H9 (cell line): ENCODE measurements at regions not wholly inside any gene's neighbourhood (a gene's known extent, or its start where the extent isn't known, plus 50 kb on each side); places are given as distances from the start of the nearest gene placed in this dataset.

ENCODE experiments used
- DNase-seq: peaks from one replicate; pipeline ENCODE4 v3.0.0-alpha.2; 2017
- H2AFZ ChIP-seq: one replicate; pipeline ENCODE4 v1.6.1; 2013; ENCODE audit warnings: mild to moderate bottlenecking, low read length, control low read depth, moderate library complexity
- H2AK5ac ChIP-seq: 2 replicates; pipeline ENCODE4 v1.6.1; 2013; ENCODE audit warnings: low read length, control low read depth, mixed read lengths; ENCODE audit not compliant: insufficient read length
- H2BK120ac ChIP-seq: one replicate; pipeline ENCODE4 v1.6.1; 2013; ENCODE audit warnings: low read depth, mild to moderate bottlenecking, low read length, control low read depth, inconsistent platforms; ENCODE audit not compliant: poor library complexity, severe bottlenecking
- H2BK12ac ChIP-seq: 2 replicates; pipeline ENCODE4 v1.6.1; 2013; ENCODE audit warnings: low read length, control low read depth, mixed read lengths, low read depth; ENCODE audit not compliant: insufficient read length
- H2BK15ac ChIP-seq: 2 replicates; pipeline ENCODE4 v1.6.1; 2013; ENCODE audit warnings: low read depth, low read length, control low read depth
- H2BK20ac ChIP-seq: one replicate; pipeline ENCODE4 v1.6.1; 2013; ENCODE audit warnings: low read depth, mild to moderate bottlenecking, low read length, control low read depth, inconsistent platforms; ENCODE audit not compliant: poor library complexity, severe bottlenecking
- H2BK5ac ChIP-seq: 2 replicates; pipeline ENCODE4 v1.6.1; 2013; ENCODE audit warnings: low read length, control low read depth, mixed read lengths; ENCODE audit not compliant: insufficient read length
- H3K14ac ChIP-seq: 2 replicates; pipeline ENCODE4 v1.6.1; 2013; ENCODE audit warnings: low read length, control low read depth; ENCODE audit not compliant: insufficient read depth
- H3K18ac ChIP-seq: 2 replicates; pipeline ENCODE4 v1.6.1; 2013; ENCODE audit warnings: low read depth, mild to moderate bottlenecking, mixed read lengths, low read length, control low read depth; ENCODE audit not compliant: insufficient read length
- H3K23ac ChIP-seq: 2 replicates; pipeline ENCODE4 v1.6.1; 2013; ENCODE audit warnings: low read length, control low read depth, mixed read lengths, low read depth; ENCODE audit not compliant: insufficient read length
- H3K23me2 ChIP-seq: 2 replicates; pipeline ENCODE4 v1.6.1; 2013; ENCODE audit warnings: low read depth, mild to moderate bottlenecking, mixed read lengths, low read length, control low read depth; ENCODE audit not compliant: insufficient read length, poor library complexity, severe bottlenecking
- H3K27ac ChIP-seq: 2 replicates; pipeline ENCODE4 v1.5.1; 2013; ENCODE audit warnings: low read length, control low read depth, mixed read lengths, low read depth; ENCODE audit not compliant: insufficient read length
- H3K27me3 ChIP-seq: 2 replicates; pipeline ENCODE4 v1.6.1; 2013; ENCODE audit warnings: low read length, control low read depth, inconsistent platforms; ENCODE audit not compliant: insufficient read depth
- H3K4ac ChIP-seq: 2 replicates; pipeline ENCODE4 v1.6.1; 2013; ENCODE audit warnings: low read depth, mild to moderate bottlenecking, control low read depth, inconsistent platforms, low read length, moderate library complexity
- H3K4me1 ChIP-seq: 2 replicates; pipeline ENCODE4 v1.6.1; 2013; ENCODE audit warnings: low read length, control low read depth, inconsistent platforms; ENCODE audit not compliant: insufficient read depth
- H3K4me2 ChIP-seq: 2 replicates; pipeline ENCODE4 v1.6.1; 2013; ENCODE audit warnings: low read length, control low read depth, mixed read lengths; ENCODE audit not compliant: insufficient read length, insufficient read depth
- H3K56ac ChIP-seq: 2 replicates; pipeline ENCODE4 v1.6.1; 2013; ENCODE audit warnings: low read depth, mild to moderate bottlenecking, mixed read lengths, low read length, control low read depth; ENCODE audit not compliant: insufficient read length
- H3K79me1 ChIP-seq: 2 replicates; pipeline ENCODE4 v1.6.1; 2013; ENCODE audit warnings: low read depth, mild to moderate bottlenecking, moderate library complexity, low read length, control low read depth, inconsistent platforms; ENCODE audit not compliant: insufficient read depth, poor library complexity, severe bottlenecking
- H3K79me2 ChIP-seq: 2 replicates; pipeline ENCODE4 v1.6.1; 2013; ENCODE audit warnings: low read length, control low read depth, inconsistent platforms; ENCODE audit not compliant: insufficient read depth
- H3K9ac ChIP-seq: 2 replicates; pipeline ENCODE4 v1.6.1; 2013; ENCODE audit warnings: low read length, control low read depth, mixed read lengths; ENCODE audit not compliant: insufficient read length; ENCODE audit errors: extremely low read depth
- H3K9me3 ChIP-seq: one replicate; pipeline ENCODE4 v1.6.1; 2013; ENCODE audit warnings: low read depth, low read length, inconsistent platforms; ENCODE audit not compliant: control insufficient read depth
- H3T11ph ChIP-seq: one replicate; pipeline ENCODE4 v1.6.1; 2013; ENCODE audit warnings: mild to moderate bottlenecking, low read length, control low read depth, inconsistent platforms
- H4K20me1 ChIP-seq: one replicate; pipeline ENCODE4 v1.6.1; 2013; ENCODE audit not compliant: control insufficient read depth, insufficient read length, insufficient read depth
- H4K5ac ChIP-seq: 2 replicates; pipeline ENCODE4 v1.6.1; 2013; ENCODE audit warnings: low read depth, mild to moderate bottlenecking, mixed read lengths, low read length, control low read depth; ENCODE audit not compliant: insufficient read length
- H4K8ac ChIP-seq: replicated peaks from 2 replicates; pipeline ENCODE4 v1.6.1; 2013; ENCODE audit warnings: low read length, control low read depth, mixed read lengths, low read depth; ENCODE audit not compliant: insufficient read length
- H4K91ac ChIP-seq: 2 replicates; pipeline ENCODE4 v1.6.1; 2013; ENCODE audit warnings: low read depth, mild to moderate bottlenecking, moderate library complexity, mixed read lengths, low read length, control low read depth; ENCODE audit not compliant: insufficient read length
- H3K27ac Mint-ChIP-seq, 3 experiments: 2 replicates in 2 of 3; 3 replicates in 1 of 3; pipeline ENCODE4 v1.8.0; 2020 to 2021; ENCODE audit warnings: mixed read lengths in 3 of 3, mild to moderate bottlenecking in 1 of 3, moderate library complexity in 1 of 3
- H3K27me3 Mint-ChIP-seq: 2 replicates; pipeline ENCODE4 v1.8.0; 2021; ENCODE audit warnings: low read depth, mild to moderate bottlenecking, moderate library complexity, mixed read lengths
- H3K36me3 Mint-ChIP-seq, 3 experiments: 2 replicates in 2 of 3; 3 replicates in 1 of 3; pipeline ENCODE4 v1.8.0; 2020 to 2021; ENCODE audit warnings: low read depth in 3 of 3, mixed read lengths in 3 of 3; ENCODE audit not compliant: insufficient read depth in 1 of 3
- H3K4me1 Mint-ChIP-seq, 2 experiments: 2 replicates each; pipeline ENCODE4 v1.8.0; 2020; ENCODE audit warnings: mixed read lengths in 2 of 2
- H3K4me3 Mint-ChIP-seq, 2 experiments: 2 replicates in 1 of 2; 3 replicates in 1 of 2; pipeline ENCODE4 v1.8.0; 2020 to 2021; ENCODE audit warnings: mild to moderate bottlenecking in 2 of 2, mixed read lengths in 2 of 2, moderate library complexity in 1 of 2
- H3K9me3 Mint-ChIP-seq, 2 experiments: 2 replicates in 1 of 2; 3 replicates in 1 of 2; pipeline ENCODE4 v1.8.0; 2020; ENCODE audit warnings: mild to moderate bottlenecking in 2 of 2, mixed read lengths in 2 of 2, moderate library complexity in 1 of 2
- WGBS: extraction: QIAGEN DNeasy Blood & Tissue Kit; methylation state at CpG from one replicate; pipeline ENCODE4 v1.1.7; 2013; ENCODE audit warnings: missing lambda C conversion rate, low lambda C conversion rate, mixed read lengths; ENCODE audit not compliant: insufficient read length; ENCODE audit errors: extremely low coverage; 5-methylcytosine and 5-hydroxymethylcytosine counted together
- TF ChIP-seq, protein P1 (sequence below): fragments of 200-600 bp; sonication (generic); conservative IDR thresholded peaks from 3 replicates; pipeline ENCODE4 v1.8.0; 2021; ENCODE audit warnings: antibody characterized with exemption, mild to moderate bottlenecking

DNA sequence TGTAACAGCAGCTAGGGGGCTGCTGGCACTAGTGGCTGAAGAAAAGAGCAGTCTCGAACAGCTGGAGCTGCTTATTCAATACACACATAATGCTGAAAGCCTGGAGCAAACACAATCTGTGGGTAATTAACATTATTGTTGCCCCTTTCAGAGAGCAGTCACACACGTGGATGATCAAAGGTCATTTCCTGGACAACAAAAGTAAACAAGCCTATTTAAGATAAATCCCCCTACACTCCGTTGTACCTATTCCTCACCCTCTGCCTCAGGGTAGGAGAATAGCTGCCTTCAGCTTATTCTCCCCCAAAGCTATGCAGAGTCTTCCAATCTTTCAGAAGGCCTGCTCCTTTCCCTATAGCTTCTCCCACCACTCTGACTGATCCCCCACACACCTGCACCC, 803.9 kb downstream of the C4orf33 start:
- Histone ChIP-seq H3K14ac (no peak overlapping the region), H3K4me1 (no peaks in the 10 kb centered on the region), H4K8ac (no peak overlapping the region), H3K9me3 (no peaks in the 10 kb centered on the region), H3K23ac (no peak overlapping the region), H2AK5ac (no peak overlapping the region), H2BK20ac (no peak overlapping the region), H4K91ac (no peak overlapping the region), H3K27me3 (no peaks in the 10 kb centered on the region), H3K18ac (no peak overlapping the region), H2BK12ac (no peak overlapping the region), H3K4ac (no peak overlapping the region), H3K79me2 (no peaks in the 10 kb centered on the region), H2BK120ac (no peak overlapping the region), H3K9ac (no peak overlapping the region), H2AFZ (no peak overlapping the region), H3K79me1 (no peaks in the 10 kb centered on the region), H3K4me2 (no peak overlapping the region), H4K20me1 (no peaks in the 10 kb centered on the region), H3T11ph (no peak overlapping the region), H3K23me2 (no peaks in the 10 kb centered on the region), H3K27ac (no peak overlapping the region), H2BK5ac (no peak overlapping the region), H4K5ac (no peak overlapping the region), H3K56ac (no peak overlapping the region), H2BK15ac (no peak overlapping the region)
- no peak for DNase-seq
- peaks cover 21 to 24% of the 10 kb centered on the region in 2 experiments for H3K9me3 Mint-ChIP-seq
- peaks cover 11 to 24% (median 18%) of the 10 kb centered on the region in 3 experiments for H3K36me3 Mint-ChIP-seq
- H3K4me1 Mint-ChIP-seq = no peaks in the 10 kb centered on the region
- no CpG with 5 or more reads among the region's 3 CpGs for WGBS
- TF ChIP-seq, protein P1, sequence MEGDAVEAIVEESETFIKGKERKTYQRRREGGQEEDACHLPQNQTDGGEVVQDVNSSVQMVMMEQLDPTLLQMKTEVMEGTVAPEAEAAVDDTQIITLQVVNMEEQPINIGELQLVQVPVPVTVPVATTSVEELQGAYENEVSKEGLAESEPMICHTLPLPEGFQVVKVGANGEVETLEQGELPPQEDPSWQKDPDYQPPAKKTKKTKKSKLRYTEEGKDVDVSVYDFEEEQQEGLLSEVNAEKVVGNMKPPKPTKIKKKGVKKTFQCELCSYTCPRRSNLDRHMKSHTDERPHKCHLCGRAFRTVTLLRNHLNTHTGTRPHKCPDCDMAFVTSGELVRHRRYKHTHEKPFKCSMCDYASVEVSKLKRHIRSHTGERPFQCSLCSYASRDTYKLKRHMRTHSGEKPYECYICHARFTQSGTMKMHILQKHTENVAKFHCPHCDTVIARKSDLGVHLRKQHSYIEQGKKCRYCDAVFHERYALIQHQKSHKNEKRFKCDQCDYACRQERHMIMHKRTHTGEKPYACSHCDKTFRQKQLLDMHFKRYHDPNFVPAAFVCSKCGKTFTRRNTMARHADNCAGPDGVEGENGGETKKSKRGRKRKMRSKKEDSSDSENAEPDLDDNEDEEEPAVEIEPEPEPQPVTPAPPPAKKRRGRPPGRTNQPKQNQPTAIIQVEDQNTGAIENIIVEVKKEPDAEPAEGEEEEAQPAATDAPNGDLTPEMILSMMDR = no peak
- H3K27ac Mint-ChIP-seq = 0 out of 7 replicates have a peak overlapping the region, but pooled peaks of 1 of the 3 experiments have one; percentile 57
- H3K4me3 Mint-ChIP-seq = no peak overlapping the region
- no peaks in the 10 kb centered on the region for H3K27me3 Mint-ChIP-seq
